K562 (cell line): ENCODE measurements at regions not wholly inside any gene's neighbourhood (a gene's known extent, or its start where the extent isn't known, plus 50 kb on each side); places are given as distances from the start of the nearest gene placed in this dataset.

Source experiments
- ATAC-seq: fragments of 200-7000 bp; cut with Tn5 transposase; 3 replicates; pipeline ENCODE4 v1.9.1; 2020; ENCODE audit warnings: moderate library complexity
- BruUV-seq: library from RNA; stranded (reverse); fragments of 400-500 nt; replicated peaks from 2 replicates; lab custom pipeline; 2021; lab: Mats Ljungman, UMichigan
- CTCF ChIA-PET: fragments of 300-600 bp; formaldehyde crosslinking; extraction: SDS; loops from one replicate; lab custom pipeline; 2021; ENCODE audit warnings: low intra/inter-chr PET ratio; lab: Yijun Ruan, JAX
- POLR2A ChIA-PET: fragments of 300-600, 350-650 bp; sonication (Branson Sonifier 250); formaldehyde crosslinking; extraction: SDS; loops from one replicate; lab custom pipeline; 2021; ENCODE audit warnings: antibody characterized with exemption, inconsistent platforms; lab: Yijun Ruan, JAX
- DNase-seq, 4 experiments: peaks; one replicate each; pipeline versions ENCODE4 v3.0.0 to v3.0.0-alpha.2; 2011 to 2018; ENCODE audit warnings: low spot score in 3 of 4, mixed read lengths in 3 of 4; ENCODE audit errors: extremely low read depth in 1 of 4
- FAIRE-seq: peaks from 2 replicates; lab custom pipeline; 2011; peaks lifted over from hg19 to GRCh38; lab: Jason Lieb, UNC
- H2AFZ ChIP-seq: 2 replicates; pipeline ENCODE4 v1.6.0; 2011; ENCODE audit warnings: low read depth, low read length, control low read depth, inconsistent platforms
- H3K27ac ChIP-seq: fragments of 200-600 bp; 3 replicates; pipeline ENCODE4 v1.8.0; 2011; ENCODE audit warnings: low read depth, mild to moderate bottlenecking, control low read depth, inconsistent platforms, low read length, moderate library complexity, mixed read lengths; ENCODE audit errors: extremely low read depth
- H3K27me3 ChIP-seq, 2 experiments: fragments of 300-600 bp in 1 of 2; 2 replicates in 1 of 2; 3 replicates in 1 of 2; pipeline versions ENCODE4 v1.6.0 to v1.8.0; 2011; ENCODE audit warnings: inconsistent platforms in 2 of 2, low read length in 2 of 2, mild to moderate bottlenecking in 1 of 2, mixed read lengths in 1 of 2, moderate library complexity in 1 of 2; ENCODE audit not compliant: control insufficient read depth in 2 of 2, insufficient read depth in 2 of 2
- H3K36me3 ChIP-seq: fragments of 300-600 bp; 3 replicates; pipeline ENCODE4 v1.8.0; 2011; ENCODE audit warnings: mild to moderate bottlenecking, low read length, inconsistent platforms; ENCODE audit not compliant: control insufficient read depth, insufficient read depth
- H3K4me1 ChIP-seq, 2 experiments: fragments of 200-600 bp in 1 of 2; replicated peaks in 1 of 2; 2 replicates in 1 of 2; 3 replicates in 1 of 2; pipeline versions ENCODE4 v1.5.1 to v1.8.0; 2011; ENCODE audit warnings: inconsistent platforms in 2 of 2, low read length in 2 of 2, mild to moderate bottlenecking in 1 of 2, mixed read lengths in 1 of 2, moderate library complexity in 1 of 2; ENCODE audit not compliant: control insufficient read depth in 2 of 2, insufficient read depth in 2 of 2
- H3K4me2 ChIP-seq: 2 replicates; pipeline ENCODE4 v1.6.1; 2011; ENCODE audit warnings: low read length, control low read depth, inconsistent platforms, mixed read lengths; ENCODE audit not compliant: insufficient read depth
- H3K4me3 ChIP-seq: fragments of 200-600 bp; sonication (generic), shearing (Covaris generic); 2 replicates; pipeline ENCODE4 v1.5.1; 2016; ENCODE audit warnings: control low read depth, inconsistent platforms
- H3K79me2 ChIP-seq: fragments of 200-600 bp; 3 replicates; pipeline ENCODE4 v1.8.0; 2011; ENCODE audit warnings: low read length, inconsistent platforms; ENCODE audit not compliant: control insufficient read depth, insufficient read depth
- H3K9ac ChIP-seq, 2 experiments: 2 replicates each; pipeline versions ENCODE4 v1.6.0 to v1.6.1; 2011; ENCODE audit warnings: low read depth in 2 of 2, low read length in 2 of 2, control low read depth in 1 of 2, inconsistent platforms in 1 of 2, mild to moderate bottlenecking in 1 of 2, mixed read lengths in 1 of 2; ENCODE audit not compliant: insufficient read depth in 1 of 2
- H3K9me1 ChIP-seq: one replicate; pipeline ENCODE4 v1.6.0; 2011; ENCODE audit warnings: inconsistent platforms, mild to moderate bottlenecking, low read length, moderate library complexity; ENCODE audit not compliant: control insufficient read depth, insufficient read depth
- H3K9me3 ChIP-seq: replicated peaks from 2 replicates; pipeline ENCODE4 v1.5.1; 2011; ENCODE audit warnings: low read depth, low read length, inconsistent platforms; ENCODE audit not compliant: control insufficient read depth, insufficient read depth
- H4K20me1 ChIP-seq: replicated peaks from 2 replicates; pipeline ENCODE4 v1.6.1; 2011; ENCODE audit warnings: low read length, inconsistent platforms, mixed read lengths; ENCODE audit not compliant: control insufficient read depth, insufficient read depth
- CEBPG ChIP-seq, 3 experiments: fragments of 200-800 bp in 1 of 3; sonication (Bioruptor generic) in 1 of 3; sonication (generic) in 1 of 3; formaldehyde crosslinking in 1 of 3; IDR thresholded peaks in 2 of 3; conservative IDR thresholded peaks in 1 of 3; 2 replicates each; pipeline versions ENCODE4 v1.6.1 to v1.8.0; 2016 to 2022; ENCODE audit warnings: missing compliant biosample characterization in 2 of 3, missing genetic modification characterization in 2 of 3, mild to moderate bottlenecking in 1 of 3, missing genetic modification reagents in 1 of 3
- CHCHD3 ChIP-seq: fragments of 250-450 bp; sonication (Bioruptor Pico); IDR thresholded peaks from 2 replicates; pipeline ENCODE4 v2.1.2; 2022; ENCODE audit warnings: mild to moderate bottlenecking
- CREB3 ChIP-seq: fragments of 450-650 bp; conservative IDR thresholded peaks from 2 replicates; pipeline ENCODE4 v1.6.1; 2016; ENCODE audit warnings: missing genetic modification characterization, low read depth, mild to moderate bottlenecking, missing compliant biosample characterization, moderate library complexity
- DNMT1 ChIP-seq: fragments of 450-650 bp; IDR thresholded peaks from 2 replicates; pipeline ENCODE4 v1.6.1; 2016; ENCODE audit warnings: antibody characterized with exemption, mild to moderate bottlenecking
- IFI16 ChIP-seq: fragments of 250-450 bp; sonication (Bioruptor Pico); IDR thresholded peaks from 2 replicates; pipeline ENCODE4 v2.1.2; 2022; ENCODE audit warnings: mild to moderate bottlenecking, inconsistent platforms
- KDM4B ChIP-seq, 2 experiments: fragments of 450-650 bp in 1 of 2; sonication (generic) in 1 of 2; IDR thresholded peaks; 2 replicates each; pipeline ENCODE4 v1.6.1; 2016 to 2017; ENCODE audit warnings: borderline replicate concordance in 2 of 2, antibody characterized with exemption in 1 of 2, low read depth in 1 of 2, mild to moderate bottlenecking in 1 of 2
- VEZF1 ChIP-seq: fragments of 200-800 bp; sonication (Bioruptor generic); IDR thresholded peaks from 2 replicates; pipeline ENCODE4 v1.6.1; 2017; ENCODE audit warnings: missing genetic modification characterization, missing compliant biosample characterization
- ZC3H4 ChIP-seq: sonication (generic); formaldehyde crosslinking; IDR thresholded peaks from 2 replicates; pipeline ENCODE4 v1.9.0; 2021; ENCODE audit warnings: missing genetic modification reagents, borderline replicate concordance
- ZNF253 ChIP-seq: fragments of 250-450 bp; sonication (Bioruptor Pico); conservative IDR thresholded peaks from 2 replicates; pipeline ENCODE4 v1.6.1; 2021; ENCODE audit warnings: mild to moderate bottlenecking
- ZNF740 ChIP-seq, 3 experiments: fragments of 200-800 bp in 1 of 3; sonication (Bioruptor generic) in 1 of 3; sonication (generic) in 1 of 3; formaldehyde crosslinking in 1 of 3; IDR thresholded peaks; 2 replicates each; pipeline versions ENCODE4 v1.6.1 to v1.8.0; 2016 to 2022; ENCODE audit warnings: mild to moderate bottlenecking in 2 of 3, missing compliant biosample characterization in 2 of 3, missing genetic modification characterization in 2 of 3, missing genetic modification reagents in 1 of 3
- WGBS: fragments of 100-300 bp; shearing (Covaris generic); methylation state at CpG from one replicate; pipeline ENCODE4 v1.1.6; 2016; ENCODE audit warnings: low coverage, mixed read lengths; ENCODE audit not compliant: insufficient coverage; ENCODE audit errors: missing lambda C conversion rate; 5-methylcytosine and 5-hydroxymethylcytosine counted together
- in situ Hi-C: fragments of 300-500 bp; cut with MboI; formaldehyde crosslinking; loops from 4 replicates; pipeline ENCODE4 v1.15.0; 2018; ENCODE audit warnings: inconsistent platforms, mixed read lengths
- intact Hi-C: fragments of 100-400 bp; cut with micrococcal nuclease; formaldehyde crosslinking; loops from 2 replicates; pipeline ENCODE4 v1.14.2; 2022

- POLR2A ChIA-PET = interaction anchor here (0.7 kb wide), 1 partner anchor 18 kb away, joined by 3 read pairs; no protein-coding TSS in a partner anchor
These were observed 113.4 kb upstream of the AHR start for GRCh38 chr7:17184805-17185689.

More at GRCh38 chr7:17184805-17185689, 113.4 kb upstream of the AHR start:
- Histone ChIP-seq H3K9me3 (no peaks in the 10 kb centered on the region), H3K9ac (no peak overlapping the region), H3K9me1 (no peaks in the 10 kb centered on the region), H3K79me2 (no peaks in the 10 kb centered on the region), H2AFZ (no peak overlapping the region), H3K4me2 (no peak overlapping the region), H3K27me3 (no peaks in the 10 kb centered on the region), H4K20me1 (no peaks in the 10 kb centered on the region), H3K27ac (no peak overlapping the region), H3K36me3 (no peaks in the 10 kb centered on the region), H3K4me3 (no peak overlapping the region)
- no peak for FAIRE-seq
- no peak for DNase-seq
- WGBS = 6% methylated on average over 4 of the region's 4 CpGs
- intact Hi-C loops = no loop called here
- CTCF ChIA-PET = no interaction called here
- in situ Hi-C loops = no loop called here
- no TSS peak for BruUV-seq
- TF ChIP-seq KDM4B (IDR thresholded peaks at IDR 0.05; ENCODE audit: borderline replicate concordance in 2 of 2, low read depth in 1 of 2) = no peak
- no peak for TF ChIP-seq DNMT1
- no peak for TF ChIP-seq CREB3
- no peak for TF ChIP-seq VEZF1 (CRISPR knock-in tag)
- TF ChIP-seq ZNF740 (CRISPR knock-in tag; IDR thresholded peaks at IDR 0.05) = no peak
- TF ChIP-seq ZNF740 (tag; IDR thresholded peaks at IDR 0.05) = no peak
- TF ChIP-seq ZC3H4 (CRISPR knock-in tag) = no peak
- TF ChIP-seq IFI16 (CRISPR knock-in tag) = no peak
- no peak for TF ChIP-seq CEBPG (CRISPR knock-in tag; IDR thresholded peaks at IDR 0.05)
- no peak for TF ChIP-seq CEBPG (tag; conservative IDR thresholded peaks at IDR 0.05 in 1 of 2, IDR thresholded peaks at IDR 0.05 in 1 of 2)
- no peak for TF ChIP-seq ZNF253 (CRISPR knock-in tag)
- no peak for TF ChIP-seq CHCHD3 (CRISPR knock-in tag)
- TF ChIP-seq, all 486 proteins: peak for 0
- no peaks in the 10 kb centered on the region for H3K4me1 ChIP-seq
- ATAC-seq = no peak
